ENCODE measurements at regions not wholly inside any gene's neighbourhood (a gene's known extent, or its start where the extent isn't known, plus 50 kb on each side); places are given as distances from the start of the nearest gene placed in this dataset.

DNA sequence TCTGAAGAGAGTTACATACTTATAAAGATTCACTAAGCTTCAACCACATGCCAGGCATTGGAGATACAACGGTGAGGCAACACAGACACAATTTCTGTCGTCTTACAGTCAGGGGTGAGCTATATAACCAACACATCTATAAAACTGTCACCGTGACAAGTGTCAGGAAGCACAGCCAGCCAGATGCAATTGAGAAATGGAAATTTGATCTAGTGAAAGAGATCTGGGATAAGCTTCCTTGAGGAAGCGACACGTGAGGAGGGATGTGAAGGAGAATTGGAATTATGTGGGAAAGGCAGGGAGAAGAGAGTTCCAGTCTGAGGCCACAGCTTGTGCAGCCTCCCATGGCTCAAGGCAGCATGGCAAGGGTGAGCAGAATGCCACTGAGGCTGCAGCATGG, 50.9 kb upstream of the ZNF354B start:
- no peak for DNase-seq (ENCODE audit: low spot score)

GRCh38 chr5:178801021-178801420, 58.7 kb upstream of the ZNF354B start:
- no peak for DNase-seq (ENCODE audit: low spot score)

DNA sequence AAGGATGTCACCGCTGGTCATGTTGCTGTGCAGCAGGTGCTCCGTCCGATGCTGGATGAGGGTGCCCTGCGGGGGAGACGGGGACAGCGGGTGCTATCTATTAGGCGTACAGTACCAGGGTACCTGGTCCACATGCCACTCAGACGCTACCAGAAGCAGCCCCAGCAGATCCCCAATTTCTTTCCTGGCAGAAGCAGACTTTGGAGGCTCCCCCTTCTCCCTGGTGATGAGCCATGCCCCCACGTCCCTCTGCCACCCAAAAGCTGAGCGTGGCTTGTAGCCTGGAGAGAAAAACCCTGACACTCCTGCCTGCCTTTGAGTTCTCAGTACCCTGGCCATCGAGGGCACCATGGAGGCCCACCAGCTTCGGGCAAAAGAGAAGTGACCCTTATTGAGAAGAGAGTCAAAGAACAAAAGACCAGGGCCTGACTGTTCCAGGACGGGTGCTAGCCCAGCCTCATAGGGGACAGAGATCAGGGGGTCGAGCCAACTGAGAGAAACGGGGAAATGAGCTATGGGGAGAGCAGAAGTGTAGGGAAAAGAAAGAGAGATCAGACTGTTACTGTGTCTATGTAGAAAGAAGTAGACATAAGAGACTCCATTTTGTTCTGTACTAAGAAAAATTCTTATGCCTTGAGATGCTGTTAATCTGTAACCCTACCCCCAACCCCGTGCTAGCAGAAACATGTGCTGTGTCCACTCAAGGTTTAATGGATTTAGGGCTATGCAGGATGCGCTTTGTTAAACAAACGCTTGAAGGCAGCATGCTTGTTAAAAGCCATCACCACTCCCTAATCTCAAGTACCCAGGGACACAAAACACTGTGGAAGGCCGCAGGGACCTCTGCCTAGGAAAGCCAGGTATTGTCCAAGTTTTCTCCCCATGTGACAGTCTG, 62.0 kb upstream of the ZNF354B start:
- DNase-seq (ENCODE audit: low spot score) = no peak

GRCh38 chr5:178797101-178797521, 62.6 kb upstream of the ZNF354B start:
- DNase-seq (ENCODE audit: low spot score) = no peak

DNA sequence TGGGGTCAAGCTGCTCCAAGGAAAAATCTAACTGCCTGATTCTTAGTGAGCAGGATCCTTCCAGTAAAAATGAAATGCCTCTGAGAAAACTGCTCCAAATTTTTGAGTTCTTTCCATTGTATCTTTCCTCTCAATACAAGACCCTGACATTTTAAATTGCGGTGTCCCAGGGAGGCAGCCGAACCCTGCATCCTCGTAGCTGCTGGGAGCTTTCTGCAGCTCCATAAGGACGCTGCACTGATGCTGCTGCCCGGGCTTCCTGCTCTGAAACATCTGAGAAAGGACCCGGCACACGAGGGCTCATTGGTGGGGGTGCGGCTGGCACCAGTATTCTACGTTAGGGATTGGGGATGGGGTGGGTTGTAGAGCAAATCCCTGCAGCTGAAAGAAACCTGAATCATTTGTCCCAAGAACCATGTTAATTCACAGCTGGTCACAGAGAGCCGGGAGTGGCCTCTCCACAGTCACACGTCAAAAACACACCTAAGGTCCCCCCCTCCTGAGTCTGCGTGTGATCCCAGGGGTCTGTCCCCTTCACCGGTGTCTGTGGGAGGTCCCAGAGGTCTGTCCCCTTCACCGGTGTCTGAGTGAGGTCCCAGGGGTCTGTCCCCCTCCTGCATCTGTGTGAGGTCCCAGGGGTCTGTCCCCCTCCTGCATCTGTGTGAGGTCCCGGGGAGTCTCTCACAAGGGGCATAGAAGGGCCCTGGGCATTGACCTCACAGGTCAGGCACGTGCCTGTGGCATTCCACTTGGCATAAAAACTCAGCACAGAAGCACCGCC, 63.4 kb upstream of the ZNF354B start:
- no peak for DNase-seq (ENCODE audit: low spot score)

GRCh38 chr5:178794433-178794832, 64.0 kb upstream of the ZNF354A start:
- DNase-seq (ENCODE audit: low spot score) = no peak

DNA sequence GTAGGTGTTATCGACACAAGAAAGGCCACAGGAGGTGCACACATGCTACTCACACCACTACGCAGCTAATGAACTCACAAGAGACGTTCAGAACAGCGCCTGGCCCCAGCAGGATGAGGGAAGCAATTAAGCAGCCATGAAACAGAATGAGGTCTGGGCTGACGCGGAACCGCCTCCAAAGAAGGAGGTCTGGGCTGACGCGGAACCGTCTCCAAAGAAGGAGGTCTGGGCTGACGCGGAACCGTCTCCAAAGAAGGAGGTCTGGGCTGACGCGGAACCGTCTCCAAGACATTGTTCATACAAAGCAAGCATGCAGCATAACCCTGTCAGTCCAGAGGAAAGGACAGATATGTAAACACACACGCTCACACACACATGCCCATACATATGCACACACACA, 63.2 kb upstream of the ZNF354A start:
- DNase-seq (ENCODE audit: low spot score) = no peak

DNA sequence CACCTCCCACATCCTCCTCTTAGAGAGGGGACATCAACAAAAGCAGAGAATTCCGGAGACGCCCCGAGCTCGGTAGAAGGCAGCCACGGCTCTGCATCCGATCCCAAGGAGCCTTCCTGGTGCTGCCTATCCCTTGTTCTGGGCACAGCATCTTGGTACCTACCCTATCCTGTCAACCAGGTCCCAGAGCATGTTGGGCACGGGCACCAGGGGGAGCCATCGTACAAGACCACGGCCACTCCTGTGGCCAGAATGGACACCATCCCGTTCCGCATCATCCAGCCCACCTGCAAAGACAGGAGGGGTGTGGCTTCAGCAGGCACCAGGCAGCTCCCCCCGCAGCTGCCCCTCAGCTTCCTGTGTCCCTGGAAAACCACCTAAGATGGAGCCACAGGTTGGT, 62.7 kb upstream of the ZNF354A start:
- peak; percentile 33 for DNase-seq (ENCODE audit: low spot score)

DNA sequence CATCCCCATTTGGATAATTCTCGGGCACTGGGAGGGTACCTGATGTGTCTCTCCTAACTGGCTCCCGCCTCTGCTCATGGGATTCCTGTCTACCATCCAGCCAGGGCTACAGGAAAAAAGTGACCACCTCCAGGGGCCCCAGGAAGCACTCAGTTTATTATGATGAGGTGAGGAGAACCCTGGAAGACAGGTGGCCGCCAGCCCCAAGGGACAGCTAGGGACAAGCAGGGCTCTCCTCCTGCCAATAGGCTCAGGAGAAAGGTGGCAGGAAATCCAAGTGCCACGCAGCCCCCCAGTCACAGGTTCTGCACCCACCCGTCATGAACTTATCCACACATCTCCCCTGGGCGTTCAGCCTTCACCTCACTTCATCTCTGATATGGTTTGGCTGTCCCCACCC, 61.5 kb upstream of the ZNF354A start:
- no peak for DNase-seq (ENCODE audit: low spot score)

DNA sequence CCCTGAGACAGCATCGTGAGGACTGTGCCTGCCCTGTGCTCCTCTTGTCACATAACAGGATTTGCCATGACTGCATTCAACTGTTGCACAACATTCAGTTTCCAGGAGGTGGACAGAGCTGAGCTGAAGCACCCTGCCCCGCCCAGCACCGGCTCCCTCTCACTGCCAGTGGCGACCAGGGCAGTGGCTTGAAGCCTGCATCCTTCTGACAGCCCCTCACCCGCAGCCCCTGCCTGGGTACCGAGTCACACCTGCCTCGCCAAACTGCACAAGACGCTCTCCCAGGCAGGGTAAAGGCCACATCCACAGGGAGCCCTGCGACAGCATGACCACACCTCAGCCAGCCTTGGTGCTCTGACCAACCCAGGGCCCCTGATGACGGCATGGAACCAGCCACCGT, 59.9 kb upstream of the ZNF354A start:
- DNase-seq (ENCODE audit: low spot score) = no peak

- no peak for DNase-seq (ENCODE audit: low spot score)
These were observed 58.1 kb upstream of the ZNF354A start for GRCh38 chr5:178788381-178789085.

- DNase-seq (ENCODE audit: low spot score) = no peak
These were observed 57.4 kb upstream of the ZNF354A start for GRCh38 chr5:178787889-178788288.

GRCh38 chr5:178786859-178787499, 56.5 kb upstream of the ZNF354A start:
- DNase-seq (ENCODE audit: low spot score) = peak; percentile 41

DNA sequence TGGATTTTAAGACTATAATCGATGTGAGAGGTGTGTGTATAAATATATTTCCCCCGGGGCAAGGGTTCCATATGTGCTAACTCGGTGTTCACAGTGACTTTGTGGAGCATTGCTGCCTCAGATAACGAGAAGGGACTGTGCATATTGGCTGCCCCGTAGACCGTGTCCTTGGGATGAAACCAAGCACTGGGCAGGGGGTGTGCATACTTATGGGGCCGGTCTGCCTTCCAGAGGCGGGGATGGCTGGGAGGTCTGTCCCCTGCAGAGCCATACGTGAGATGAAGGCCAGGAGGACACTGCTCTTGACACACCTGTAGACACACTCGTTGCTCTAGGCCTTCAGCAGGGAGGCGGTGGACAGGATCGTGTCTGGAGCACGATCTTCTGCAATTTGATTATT, 56.0 kb upstream of the ZNF354A start:
- no peak for DNase-seq (ENCODE audit: low spot score)

DNA sequence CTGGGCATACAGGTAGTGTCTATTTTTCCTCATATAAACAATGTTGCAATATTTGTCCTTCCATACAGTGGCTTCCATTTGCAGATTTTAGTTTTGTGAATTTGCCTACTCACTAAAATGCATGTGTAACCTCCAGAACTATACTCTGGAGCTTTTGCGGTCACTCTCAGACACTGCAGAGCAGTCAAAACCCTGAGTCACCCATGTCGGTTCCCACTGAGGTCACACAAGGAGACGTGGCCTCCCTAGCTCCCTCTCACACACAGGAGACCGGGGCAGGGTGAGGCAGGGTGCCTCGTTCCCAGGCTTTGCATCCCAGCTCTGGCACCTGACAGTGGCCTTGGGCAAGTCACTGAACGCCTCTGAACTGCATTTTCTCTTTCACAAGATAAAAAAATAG, 55.5 kb upstream of the ZNF354A start:
- no peak for DNase-seq (ENCODE audit: low spot score)

DNA sequence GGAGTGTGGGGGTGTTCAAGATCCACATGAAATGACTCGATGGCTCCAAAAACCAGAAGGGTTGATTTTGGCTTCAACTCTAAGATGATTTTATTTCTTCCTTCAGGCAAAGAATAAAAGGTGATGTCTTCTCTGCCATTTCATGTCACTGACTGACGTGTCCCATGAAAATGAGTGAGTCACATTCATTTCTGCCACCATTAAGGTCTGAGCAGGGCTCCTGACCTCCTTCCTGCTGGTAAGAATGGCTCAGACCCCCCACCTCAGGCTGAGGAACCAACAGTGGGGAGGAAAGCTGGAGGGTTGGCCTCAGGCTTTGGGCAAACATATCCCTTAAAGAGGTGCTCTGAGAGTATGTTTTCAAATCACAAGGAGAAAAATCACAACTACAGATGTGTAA, 53.9 kb upstream of the ZNF354A start:
- no peak for DNase-seq (ENCODE audit: low spot score)

DNA sequence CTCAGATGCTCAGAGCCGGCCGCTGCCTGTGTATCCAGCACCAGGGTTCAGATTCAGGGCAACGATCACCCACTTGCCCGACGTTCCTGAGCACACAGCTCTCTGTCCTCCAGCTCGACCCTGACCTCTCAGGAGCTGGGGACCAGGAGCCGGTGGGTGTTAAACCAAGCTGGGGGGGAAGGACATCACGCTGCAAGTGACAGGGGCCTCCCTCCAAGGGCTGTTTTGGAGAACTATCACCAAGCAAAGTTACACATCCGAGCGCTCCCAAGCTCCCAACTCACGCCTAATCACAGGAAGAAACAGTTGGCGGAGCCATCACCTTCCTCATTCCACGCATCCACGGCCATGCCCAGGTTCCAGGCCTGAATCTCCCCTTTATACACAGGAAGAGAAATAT, 51.5 kb upstream of the ZNF354A start:
- DNase-seq (ENCODE audit: low spot score) = no peak

DNA sequence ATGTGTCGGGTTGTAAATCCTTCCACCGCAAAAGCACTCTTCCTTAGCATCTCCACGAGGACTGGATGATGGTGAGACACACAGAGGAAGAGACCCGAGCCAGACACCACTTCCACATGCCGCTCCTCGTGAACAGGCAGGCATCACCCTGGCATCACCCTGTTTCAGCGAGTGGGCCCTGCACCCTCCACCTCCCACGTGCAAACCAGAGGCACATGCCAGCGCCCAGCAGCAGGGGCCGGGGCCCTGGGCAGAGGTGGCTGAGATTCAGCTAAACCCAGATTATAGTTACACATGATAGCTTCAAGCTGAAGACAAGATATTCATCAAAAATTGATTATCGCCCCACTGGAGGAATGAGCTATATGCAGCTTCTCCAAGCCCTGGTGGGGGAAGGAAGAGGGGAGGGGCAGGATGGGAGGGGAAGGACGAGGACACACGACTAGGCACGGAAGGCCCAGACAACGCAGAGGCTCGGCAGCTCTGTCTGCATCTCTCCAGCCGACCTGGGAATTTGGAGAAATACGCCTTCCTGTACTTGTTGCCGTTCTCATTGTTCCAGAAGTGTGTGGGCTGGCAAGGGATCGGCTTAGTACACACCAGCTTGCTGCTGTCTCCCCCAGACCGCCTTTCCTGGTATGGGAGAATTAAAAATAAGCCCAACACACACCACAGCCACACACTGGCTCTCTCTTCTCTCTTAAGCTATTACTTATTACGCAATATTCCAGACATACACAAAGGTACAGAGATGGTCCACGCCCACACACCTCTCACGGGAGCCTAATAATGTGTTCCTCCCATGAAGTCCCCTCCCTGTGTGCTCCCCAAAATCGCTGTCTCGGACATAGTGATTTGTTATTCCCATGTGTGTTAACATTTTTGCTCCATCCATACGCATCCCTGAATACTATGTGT, 50.4 kb upstream of the ZNF354A start:
- DNase-seq (ENCODE audit: low spot score) = no peak
